ENCODE measurements at regions not wholly inside any gene's neighbourhood (a gene's known extent, or its start where the extent isn't known, plus 50 kb on each side); places are given as distances from the start of the nearest gene placed in this dataset.
"Not testable (repeated sequence)": the region's sequence is repeated elsewhere in the genome, so short reads cannot be mapped to it uniquely, and the experiment has no call there.

- DNase-seq; in situ Hi-C loops (cut with HindIII; ENCODE audit: low pct_ligation_motif_present, low pct_unique_long_range_greater_than_20kb, low sequenced_read_pairs): not testable (repeated sequence)
These were observed 126.1 kb upstream of the MTLN start for GRCh38 chr2:110338277-110339003.

GRCh38 chr2:110336071-110336470 lies 123.7 kb upstream of the MTLN start:
- in situ Hi-C loops (cut with HindIII; ENCODE audit: low pct_ligation_motif_present, low pct_unique_long_range_greater_than_20kb, low sequenced_read_pairs); DNase-seq: not testable (repeated sequence)

GRCh38 chr2:110335415-110336049 lies 123.2 kb upstream of the MTLN start:
- in situ Hi-C loops (cut with HindIII; ENCODE audit: low pct_ligation_motif_present, low pct_unique_long_range_greater_than_20kb, low sequenced_read_pairs); DNase-seq: not testable (repeated sequence)

GRCh38 chr2:110333114-110334095 lies 121.1 kb upstream of the MTLN start:
- in situ Hi-C loops (cut with HindIII; ENCODE audit: low pct_ligation_motif_present, low pct_unique_long_range_greater_than_20kb, low sequenced_read_pairs); DNase-seq: not testable (repeated sequence)

- DNase-seq; in situ Hi-C loops (cut with HindIII; ENCODE audit: low pct_ligation_motif_present, low pct_unique_long_range_greater_than_20kb, low sequenced_read_pairs): not testable (repeated sequence)
These were observed 119.3 kb upstream of the MTLN start for GRCh38 chr2:110331625-110332024.

- DNase-seq; in situ Hi-C loops (cut with HindIII; ENCODE audit: low pct_ligation_motif_present, low pct_unique_long_range_greater_than_20kb, low sequenced_read_pairs): not testable (repeated sequence)
These were observed 117.4 kb upstream of the MTLN start for GRCh38 chr2:110329760-110330159.

- DNase-seq; in situ Hi-C loops (cut with HindIII; ENCODE audit: low pct_ligation_motif_present, low pct_unique_long_range_greater_than_20kb, low sequenced_read_pairs): not testable (repeated sequence)
These were observed 116.8 kb upstream of the MTLN start for GRCh38 chr2:110329158-110329557.

GRCh38 chr2:110328677-110329076 lies 116.3 kb upstream of the MTLN start:
- DNase-seq; in situ Hi-C loops (cut with HindIII; ENCODE audit: low pct_ligation_motif_present, low pct_unique_long_range_greater_than_20kb, low sequenced_read_pairs): not testable (repeated sequence)

- DNase-seq; in situ Hi-C loops (cut with HindIII; ENCODE audit: low pct_ligation_motif_present, low pct_unique_long_range_greater_than_20kb, low sequenced_read_pairs): not testable (repeated sequence)
These were observed 111.5 kb upstream of the MTLN start for GRCh38 chr2:110323832-110324231.

GRCh38 chr2:110322535-110322934 lies 110.2 kb upstream of the MTLN start:
- DNase-seq; in situ Hi-C loops (cut with HindIII; ENCODE audit: low pct_ligation_motif_present, low pct_unique_long_range_greater_than_20kb, low sequenced_read_pairs): not testable (repeated sequence)

- DNase-seq; in situ Hi-C loops (cut with HindIII; ENCODE audit: low pct_ligation_motif_present, low pct_unique_long_range_greater_than_20kb, low sequenced_read_pairs): not testable (repeated sequence)
These were observed 108.7 kb upstream of the MTLN start for GRCh38 chr2:110320834-110321563.

GRCh38 chr2:110318898-110319297 lies 106.6 kb upstream of the MTLN start:
- DNase-seq = not testable (repeated sequence)

GRCh38 chr2:110317377-110317776 lies 105.0 kb upstream of the MTLN start:
- in situ Hi-C loops (cut with HindIII; ENCODE audit: low pct_ligation_motif_present, low pct_unique_long_range_greater_than_20kb, low sequenced_read_pairs); DNase-seq: not testable (repeated sequence)

More at GRCh38 chr2:110318898-110319297, 106.6 kb upstream of the MTLN start:
- in situ Hi-C loops (cut with HindIII; ENCODE audit: low pct_ligation_motif_present, low pct_unique_long_range_greater_than_20kb, low sequenced_read_pairs) = not testable (repeated sequence)

- in situ Hi-C loops (cut with HindIII; ENCODE audit: low pct_ligation_motif_present, low pct_unique_long_range_greater_than_20kb, low sequenced_read_pairs); DNase-seq: not testable (repeated sequence)
These were observed 103.9 kb upstream of the MTLN start for GRCh38 chr2:110316051-110316865.

GRCh38 chr2:110315054-110315820 lies 102.9 kb upstream of the MTLN start:
- DNase-seq; in situ Hi-C loops (cut with HindIII; ENCODE audit: low pct_ligation_motif_present, low pct_unique_long_range_greater_than_20kb, low sequenced_read_pairs): not testable (repeated sequence)

GRCh38 chr2:110314472-110314871 lies 102.1 kb upstream of the MTLN start:
- in situ Hi-C loops (cut with HindIII; ENCODE audit: low pct_ligation_motif_present, low pct_unique_long_range_greater_than_20kb, low sequenced_read_pairs); DNase-seq: not testable (repeated sequence)

Measured in ACHN (cell line).